ENCODE measurements at regions not wholly inside any gene's neighbourhood (a gene's known extent, or its start where the extent isn't known, plus 50 kb on each side); places are given as distances from the start of the nearest gene placed in this dataset.

DNA sequence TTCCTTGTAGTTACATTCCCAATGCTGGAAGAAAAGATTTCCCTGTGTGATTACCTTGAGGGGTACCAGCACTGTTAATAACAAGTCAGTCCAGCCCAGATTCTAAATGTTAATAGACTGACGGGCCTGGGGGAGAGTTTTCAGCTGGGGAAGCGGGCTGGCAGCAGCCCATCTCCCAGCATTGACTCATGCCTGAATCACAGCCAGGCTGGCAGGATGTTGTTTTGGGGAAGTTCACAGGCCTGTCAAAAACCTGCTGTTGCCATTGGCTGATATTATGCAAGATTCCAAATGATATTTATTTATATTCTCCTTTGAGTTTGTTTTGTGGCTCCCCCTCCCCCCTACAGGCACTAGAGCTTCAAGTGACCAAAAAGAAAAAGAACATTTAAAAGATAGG, 213.9 kb upstream of the CNR1 start:
- peak; percentile 90 for DNase-seq

DNA sequence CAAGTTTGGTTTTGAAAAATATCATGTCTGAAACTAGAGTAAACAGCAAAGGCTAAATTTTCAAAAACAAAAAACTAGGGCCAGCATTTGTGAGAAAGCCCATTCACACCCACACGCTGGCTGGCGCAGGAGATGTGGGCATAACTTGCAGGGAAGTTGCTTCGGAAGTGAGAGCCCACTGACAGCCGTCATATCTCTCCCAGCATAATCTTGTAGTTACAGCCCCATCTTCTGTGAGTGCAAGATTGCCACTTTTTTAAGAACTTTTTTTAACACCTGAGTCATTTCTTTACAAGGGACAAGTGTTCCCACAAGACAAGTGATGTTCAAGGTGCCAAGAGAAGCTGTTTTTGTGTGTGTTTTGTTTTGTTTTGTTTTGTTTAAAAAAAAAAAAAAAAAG, 212.5 kb upstream of the CNR1 start:
- no peak for DNase-seq

DNA sequence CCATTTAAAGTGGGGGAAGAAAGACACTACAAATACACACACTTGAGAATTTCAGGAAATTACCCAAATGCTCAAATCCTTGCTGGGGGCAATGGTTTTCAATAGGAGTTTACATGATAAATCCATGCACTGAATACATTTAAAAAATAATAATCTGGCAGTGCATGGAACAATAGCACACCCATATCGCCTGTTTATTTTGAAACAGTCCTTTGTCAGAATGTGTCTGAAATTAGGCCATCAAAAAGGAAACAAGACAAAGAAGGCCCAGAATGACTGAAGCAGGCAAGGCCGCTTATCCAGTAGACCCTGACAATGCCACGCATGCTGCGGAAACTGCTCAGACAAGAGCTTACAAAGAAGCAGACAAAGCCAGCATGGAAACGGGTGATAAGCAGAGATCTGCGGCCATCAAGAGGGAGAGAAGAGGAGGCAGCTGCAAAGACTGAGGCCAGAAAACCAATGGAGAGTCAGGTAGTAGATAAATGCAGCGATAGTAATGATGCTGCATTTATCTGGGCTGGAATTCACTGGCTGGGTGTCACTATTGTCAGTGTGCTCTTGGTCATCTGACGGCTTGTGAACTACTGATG, 211.9 kb upstream of the CNR1 start:
- DNase-seq = no peak

DNA sequence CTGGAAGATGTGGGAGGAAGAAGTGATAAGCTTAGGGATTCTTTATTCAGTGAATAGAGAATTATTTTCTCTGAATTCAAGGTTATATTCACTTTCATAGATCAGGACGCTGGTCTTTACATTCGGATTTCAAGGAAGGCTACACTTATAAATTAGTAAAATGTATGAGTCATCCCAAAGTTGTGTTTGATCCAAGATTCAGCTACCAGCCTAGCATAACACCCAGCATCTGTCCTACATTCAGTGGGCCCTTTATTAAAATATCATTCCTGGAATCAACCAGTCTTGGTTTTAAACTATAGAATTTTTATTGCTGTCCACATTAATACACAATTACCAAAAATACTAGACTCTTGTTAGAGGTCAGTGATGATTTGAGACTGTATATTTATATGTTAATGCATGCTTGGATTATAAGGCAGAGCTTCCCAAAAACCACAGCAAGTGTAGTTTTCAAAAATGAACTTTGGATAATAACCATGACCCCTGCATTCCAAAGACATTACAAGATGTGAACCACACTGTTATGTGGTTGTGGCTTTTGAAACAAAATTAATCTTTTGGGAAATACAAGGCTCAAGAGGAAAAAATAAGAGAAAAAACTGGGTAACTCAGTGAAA, 210.7 kb upstream of the CNR1 start:
- DNase-seq = peak; percentile 91

DNA sequence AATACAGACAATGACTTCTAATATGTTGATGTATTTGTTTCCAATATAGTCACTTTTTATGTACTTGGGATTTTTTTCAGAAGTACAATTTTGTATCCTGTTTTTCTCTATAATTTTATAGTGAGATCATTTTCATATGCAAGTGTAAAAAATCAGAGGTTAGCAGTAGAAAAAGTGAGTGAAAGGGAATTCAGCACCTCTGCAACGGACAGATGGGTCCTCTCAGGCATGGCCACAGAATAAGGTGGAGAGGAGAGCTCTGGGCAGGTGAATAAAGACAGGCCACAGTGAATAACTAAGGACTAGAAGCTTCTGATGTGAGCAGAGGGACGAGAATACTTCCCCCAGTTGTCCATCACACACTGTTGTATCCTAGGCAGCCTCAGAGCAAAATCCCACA, 210.1 kb upstream of the CNR1 start:
- no peak for DNase-seq

DNA sequence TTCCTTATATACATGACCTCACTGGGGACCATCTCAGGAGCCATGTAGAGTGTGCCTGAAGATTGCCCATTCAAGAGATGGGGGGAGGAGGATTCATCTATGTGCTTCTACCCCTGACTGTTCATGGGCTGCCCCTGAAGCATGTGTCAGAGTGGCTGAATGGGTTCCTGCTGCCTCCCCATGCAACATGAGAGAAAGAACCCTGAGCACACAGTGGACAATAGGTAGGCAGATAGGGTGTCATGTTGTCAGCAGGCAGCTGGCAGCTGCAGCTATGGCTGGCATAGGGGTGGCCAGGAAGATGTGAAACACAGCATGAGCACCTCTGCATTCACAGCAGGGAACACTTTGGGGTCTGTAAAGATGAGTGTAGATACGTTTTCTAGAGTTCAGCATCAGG, 208.4 kb upstream of the CNR1 start:
- no peak for DNase-seq

DNA sequence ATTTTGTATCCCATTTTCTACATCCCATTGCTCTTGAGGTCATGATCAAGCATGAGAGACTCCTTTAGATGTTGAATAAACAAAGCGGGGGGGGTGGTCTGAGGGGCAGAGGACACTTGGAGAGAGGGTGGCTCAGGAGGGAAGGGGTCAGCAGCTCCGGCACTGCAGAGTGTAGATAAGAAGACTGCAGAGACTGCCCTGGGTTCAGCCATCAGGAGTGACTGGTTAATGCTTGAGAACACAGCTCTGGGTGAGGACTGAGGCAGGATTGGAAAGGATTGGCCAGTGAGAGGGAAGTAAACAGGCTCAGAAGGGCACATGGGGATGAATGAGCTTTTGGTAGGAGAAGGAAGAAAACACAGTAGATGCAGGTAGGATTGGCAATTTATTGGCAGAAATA, 205.3 kb upstream of the CNR1 start:
- DNase-seq = no peak

DNA sequence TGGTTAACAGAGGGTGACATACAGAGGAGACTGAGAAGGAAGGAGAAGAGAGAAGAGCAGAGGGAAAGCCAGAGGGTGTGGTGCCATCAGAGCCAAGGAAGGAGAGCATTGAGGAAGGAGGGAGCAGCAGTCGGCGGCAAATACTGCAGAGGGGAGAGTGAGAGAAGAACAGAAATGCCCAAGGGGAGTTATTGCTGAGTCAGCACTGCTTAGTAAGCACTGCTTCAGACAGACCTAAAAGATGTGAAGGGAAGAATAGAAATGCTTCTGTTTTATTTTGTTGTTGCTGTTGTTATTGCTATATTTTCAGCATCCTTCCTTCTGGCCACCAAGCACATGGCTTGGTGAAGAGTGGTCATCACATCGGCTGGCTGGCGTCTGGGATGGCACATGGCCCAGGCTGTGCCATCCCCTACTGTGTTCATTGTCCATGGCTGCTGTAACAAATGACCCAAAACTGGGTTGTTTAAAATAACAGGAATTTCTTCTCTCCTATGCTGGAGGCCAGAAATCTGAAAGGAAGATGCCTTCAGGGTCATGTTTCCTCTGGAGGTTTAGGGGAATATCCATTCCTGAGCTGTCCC, 204.1 kb upstream of the CNR1 start:
- no peak for DNase-seq

DNA sequence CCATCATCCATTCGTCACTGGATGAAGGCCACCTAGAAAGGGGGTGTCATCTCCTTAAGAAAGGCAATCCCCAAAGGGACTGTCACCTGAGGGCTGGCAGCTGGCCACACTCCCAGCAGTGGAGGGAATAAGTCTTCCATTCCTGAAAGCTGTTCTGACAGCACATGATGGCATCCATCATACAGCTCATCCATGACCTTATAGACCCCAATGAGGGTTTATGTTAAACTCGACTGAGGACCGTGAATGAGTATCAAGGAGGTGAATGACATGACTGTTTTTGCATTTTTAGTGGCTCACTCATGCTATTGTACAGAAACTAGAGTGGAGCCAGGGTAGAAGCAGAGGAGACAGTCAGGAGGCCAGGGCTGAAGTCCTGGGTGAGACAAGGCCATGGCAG, 203.1 kb upstream of the CNR1 start:
- DNase-seq = no peak

DNA sequence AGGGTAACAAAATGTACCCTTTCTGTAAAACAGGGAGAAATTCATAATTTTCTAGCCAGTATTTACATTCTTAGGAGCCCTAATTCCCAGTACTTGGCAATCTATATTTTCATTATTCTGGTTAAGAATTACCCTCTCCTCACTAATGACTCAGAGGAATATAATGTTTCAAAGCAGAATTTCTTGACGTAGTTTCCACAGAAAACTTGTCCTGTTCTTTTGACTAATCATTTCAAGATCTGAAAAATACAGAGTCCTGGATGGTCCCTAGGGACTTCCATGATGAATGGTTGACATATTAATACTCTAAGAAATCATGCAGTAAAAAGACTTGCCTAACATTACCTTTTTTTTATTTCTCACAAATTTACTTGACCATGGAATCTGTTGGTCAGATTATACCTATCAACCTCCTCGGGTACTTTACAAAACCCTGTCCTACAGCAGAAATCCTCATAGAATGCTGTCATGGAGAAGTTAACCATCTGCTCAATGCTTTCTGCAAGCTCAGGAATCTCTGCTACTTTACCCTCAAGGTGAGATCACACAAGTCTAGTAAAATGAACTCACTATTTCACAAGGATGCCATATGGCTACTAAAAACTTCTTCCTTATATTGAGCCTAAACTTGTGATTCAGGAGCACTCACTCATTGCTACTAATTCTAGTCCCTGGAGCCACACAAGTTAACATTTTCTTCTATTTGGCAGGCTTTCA, 202.1 kb upstream of the CNR1 start:
- DNase-seq = peak; percentile 80

DNA sequence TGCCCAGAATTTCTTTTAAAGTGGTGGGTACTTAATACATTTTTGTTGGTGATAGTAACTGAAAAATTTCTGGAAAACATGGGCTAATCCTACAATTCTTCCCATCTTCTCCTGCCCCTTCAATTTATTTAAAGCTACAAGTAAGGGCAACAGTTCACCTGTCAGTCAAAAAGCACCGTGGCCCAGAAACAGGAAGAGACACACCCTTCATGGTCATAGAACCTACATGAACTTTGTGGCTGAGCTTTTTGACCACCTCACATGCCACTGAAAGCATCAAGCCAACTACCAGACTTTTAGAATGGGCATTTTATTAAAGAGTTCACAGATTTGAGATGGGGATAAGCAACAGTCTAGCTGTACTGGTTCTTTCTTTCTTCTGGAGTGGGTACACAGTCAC, 201.1 kb upstream of the CNR1 start:
- no peak for DNase-seq

DNA sequence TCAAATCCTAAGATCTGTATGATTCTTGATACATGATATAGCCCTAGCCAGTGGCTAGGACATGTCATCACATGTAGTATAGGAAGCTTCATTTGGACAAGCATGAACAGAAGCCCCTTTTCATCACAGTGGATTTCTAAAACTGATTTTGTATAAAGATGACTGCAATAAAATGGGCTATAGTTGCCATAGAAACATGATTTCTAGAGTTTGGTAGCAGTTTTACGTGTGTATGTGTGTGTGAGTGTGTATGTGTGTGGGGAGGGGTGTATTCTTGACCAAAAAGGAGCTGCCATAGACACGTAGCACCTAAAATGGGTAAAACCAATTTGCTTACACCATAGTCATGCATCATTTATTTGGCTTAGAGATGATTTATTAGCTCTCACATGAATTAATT, 200.5 kb upstream of the CNR1 start:
- DNase-seq = no peak

DNA sequence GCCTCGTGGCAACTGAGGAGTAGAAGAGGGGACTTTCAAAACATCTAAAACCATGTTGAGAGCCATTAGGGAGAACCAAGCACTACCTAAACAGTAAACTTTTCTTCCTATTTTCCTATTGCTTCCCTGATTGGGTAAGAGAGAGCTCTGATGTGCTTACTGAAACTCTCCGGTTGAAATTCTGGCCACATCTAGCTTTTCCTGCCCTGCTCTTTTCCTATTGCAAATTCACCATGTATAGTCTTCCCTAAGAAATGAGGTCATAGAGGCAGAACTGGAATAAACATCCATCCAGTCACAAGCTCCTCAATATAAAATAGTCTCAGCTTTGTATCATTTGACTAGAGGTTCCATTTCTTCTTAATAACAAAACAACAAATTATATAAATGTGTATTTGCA, 199.5 kb upstream of the CNR1 start:
- no peak for DNase-seq

DNA sequence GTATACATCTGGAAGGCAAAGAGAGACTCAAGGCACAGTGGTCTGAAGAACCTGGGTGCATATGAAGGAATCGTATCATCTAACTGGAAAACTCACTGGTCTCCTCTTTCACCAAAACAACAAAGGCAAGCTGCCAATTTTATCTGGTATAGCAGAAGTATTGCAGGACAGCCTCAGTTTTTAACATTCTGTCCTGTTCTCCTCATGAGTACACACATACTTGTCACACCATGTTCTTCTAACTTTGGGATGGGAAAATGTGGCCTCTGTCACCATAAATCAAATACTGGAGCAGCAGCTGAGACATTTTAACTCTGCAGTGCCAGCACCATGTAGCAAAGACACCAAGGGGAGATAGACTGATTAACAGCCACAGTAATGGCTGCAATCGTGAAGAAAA, 199.1 kb upstream of the CNR1 start:
- no peak for DNase-seq

DNA sequence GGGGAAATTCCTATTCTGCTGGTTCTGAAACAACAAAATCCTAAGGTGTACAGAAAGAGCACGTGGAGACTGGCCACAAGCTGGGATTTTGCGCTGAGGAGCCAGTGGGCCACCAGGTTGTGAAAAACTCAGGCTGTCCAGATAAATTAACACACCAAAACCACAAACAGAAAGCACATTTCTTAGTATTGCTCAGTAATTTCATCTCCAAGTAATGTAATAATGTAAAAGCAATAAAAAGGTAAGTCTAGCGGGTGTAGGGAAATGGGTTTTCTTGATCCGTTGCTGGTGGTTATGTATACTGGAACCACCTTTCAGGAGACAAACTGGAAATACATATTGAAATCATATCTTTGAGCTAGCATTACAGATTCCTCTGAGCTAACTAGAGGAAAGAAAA, 195.6 kb upstream of the CNR1 start:
- no peak for DNase-seq

DNA sequence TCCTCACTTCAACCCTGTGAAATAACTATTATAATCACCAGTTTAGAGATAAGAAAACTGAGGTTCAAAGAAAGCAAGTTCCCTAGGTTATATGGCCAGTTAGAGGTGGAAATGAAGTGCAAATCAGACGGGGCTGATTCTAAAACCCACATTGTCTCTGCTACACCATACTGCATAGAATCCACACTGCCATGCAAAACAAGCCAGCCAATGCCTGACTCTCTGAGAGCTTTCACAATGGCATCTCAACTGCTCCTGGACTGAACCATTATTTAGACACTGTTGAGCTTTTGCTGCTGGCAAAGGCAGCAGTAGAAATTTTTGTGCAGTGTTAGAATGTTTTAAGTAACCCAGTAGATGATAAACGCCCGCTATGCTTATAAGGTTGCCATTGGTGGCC, 195.2 kb upstream of the CNR1 start:
- DNase-seq = no peak

DNA sequence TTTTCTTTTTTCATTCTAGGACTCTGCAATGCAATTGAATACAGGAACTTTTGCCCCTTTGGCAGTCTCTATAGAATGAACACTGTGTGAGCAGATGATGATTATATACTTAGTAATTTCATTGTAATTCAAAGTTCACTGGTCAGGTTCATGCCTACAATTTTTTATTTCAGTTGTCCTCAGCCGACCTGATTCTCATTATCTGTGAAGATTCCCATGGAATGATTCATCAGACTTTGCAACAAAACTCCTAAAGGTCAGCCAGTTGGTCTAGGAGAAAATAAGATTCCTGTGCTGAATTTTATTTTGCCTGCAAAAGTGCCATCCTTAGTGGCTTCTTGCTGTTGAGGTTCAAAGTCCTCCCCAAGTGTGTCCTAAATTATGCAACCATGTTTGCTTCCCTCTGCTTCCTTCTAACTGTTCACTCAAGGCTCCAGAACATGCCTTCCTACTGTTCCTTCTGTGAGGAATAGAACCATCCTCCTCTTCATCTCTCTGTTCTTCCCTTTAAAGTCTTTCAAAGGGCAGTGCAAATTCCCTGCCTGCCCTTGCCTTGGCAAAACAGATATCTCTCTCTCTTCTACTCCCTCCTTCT, 194.2 kb upstream of the CNR1 start:
- peak; percentile 91 for DNase-seq

DNA sequence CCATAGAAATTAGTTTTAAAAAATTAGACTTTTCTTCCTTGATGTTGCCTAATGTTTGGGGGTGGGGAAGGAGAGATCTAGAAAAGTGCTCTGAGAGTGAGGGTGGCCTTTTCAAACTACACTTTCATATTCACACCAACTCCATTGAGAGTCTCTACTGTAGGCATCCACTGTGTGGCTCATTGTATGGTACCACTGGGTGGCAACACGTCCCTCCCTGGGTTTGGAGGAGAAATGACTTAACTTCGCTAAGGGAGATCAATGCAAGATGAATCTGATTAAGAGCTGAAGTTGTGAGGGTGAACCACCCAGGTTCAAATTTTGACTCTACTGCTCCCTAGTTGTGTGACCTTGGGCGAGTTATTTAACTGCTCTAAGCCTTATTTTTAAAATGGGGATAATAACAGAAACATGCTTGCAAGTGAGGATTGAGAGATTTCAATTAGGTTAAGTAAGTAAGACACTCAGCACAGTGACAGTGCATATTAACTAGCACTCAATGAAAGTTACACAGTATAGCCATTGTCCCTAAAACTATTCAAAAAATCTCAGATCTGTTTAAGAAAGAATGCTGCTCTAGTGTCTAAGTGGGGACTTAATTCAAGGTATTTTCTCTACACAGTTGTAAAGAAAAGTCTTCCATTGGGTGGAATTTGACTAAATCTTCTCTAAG, 193.5 kb upstream of the CNR1 start:
- DNase-seq = peak; percentile 19

DNA sequence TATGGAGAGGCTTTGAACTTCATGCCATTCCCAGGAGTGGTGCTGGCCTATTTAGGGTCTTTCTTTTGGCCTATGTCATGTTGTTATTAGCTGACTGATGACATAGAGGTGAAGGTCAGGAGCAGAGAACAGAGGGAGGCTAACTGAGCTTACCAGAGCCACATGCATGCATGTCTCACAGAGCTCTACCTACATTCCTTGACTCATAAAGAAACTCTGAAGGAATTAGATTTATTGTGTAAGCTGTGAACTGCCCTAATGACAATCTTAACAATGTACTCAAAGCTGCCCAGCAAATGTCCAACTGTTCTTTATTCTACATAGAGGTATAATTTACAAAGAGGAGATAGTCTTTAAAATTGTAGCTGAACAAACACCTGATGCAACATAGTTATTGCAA, 192.7 kb upstream of the CNR1 start:
- peak; percentile 48 for DNase-seq

DNA sequence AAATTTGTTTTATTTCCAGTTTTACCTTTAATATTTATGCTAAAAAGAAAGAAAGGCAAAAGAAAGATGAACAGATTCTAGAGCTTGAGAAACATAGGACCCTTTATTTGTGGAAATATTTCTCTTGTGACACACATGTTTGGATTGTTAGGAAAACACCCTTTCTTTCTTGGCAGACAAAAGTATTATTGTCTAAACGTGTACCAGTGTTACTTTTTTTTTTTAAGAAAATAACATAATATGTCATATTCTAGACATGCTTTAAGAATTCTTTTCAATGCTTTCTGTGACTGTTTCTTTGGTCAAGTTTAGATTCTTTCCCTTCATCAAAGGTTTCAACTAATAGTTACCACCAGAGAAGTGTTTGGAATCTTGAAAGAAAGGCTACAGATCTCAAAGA, 183.4 kb upstream of the CNR1 start:
- no peak for DNase-seq

DNA sequence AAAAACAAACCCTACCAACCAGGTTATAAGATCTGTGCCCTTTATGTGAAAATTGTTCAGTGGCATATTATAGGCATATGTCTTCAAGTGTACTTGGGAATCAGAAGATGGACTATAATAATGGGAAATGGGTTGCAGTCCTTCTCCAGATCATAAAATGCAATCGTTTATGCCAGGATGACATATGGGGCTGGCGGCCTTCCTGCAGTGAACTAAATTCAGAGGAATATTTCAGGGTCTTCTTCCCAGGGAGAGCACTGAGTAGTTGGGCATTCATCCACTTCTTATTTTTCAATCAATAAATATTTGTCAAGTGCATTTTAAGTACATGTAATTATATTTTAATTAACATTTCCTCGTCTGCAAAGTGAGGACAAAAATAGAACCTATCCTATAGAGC, 176.2 kb upstream of the CNR1 start:
- DNase-seq = no peak

DNA sequence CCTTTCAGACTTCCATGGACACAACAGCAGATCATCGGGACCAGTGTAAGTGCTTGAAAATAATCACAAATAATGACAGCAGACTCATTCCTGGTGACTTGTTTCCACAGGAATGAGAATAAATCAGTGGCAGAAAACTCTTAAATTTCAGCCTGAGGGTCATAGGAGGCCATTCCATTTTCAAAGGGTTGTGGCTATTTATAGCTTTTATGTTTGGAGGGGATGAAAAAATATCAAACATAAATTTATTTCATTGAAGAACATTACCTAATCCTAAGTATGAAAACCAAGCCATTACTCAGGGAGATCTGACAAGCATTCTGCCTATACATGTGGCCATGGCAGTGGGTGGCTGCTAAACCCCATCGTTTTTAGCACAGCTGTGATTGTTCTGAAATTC, 173.6 kb upstream of the CNR1 start:
- DNase-seq = peak; percentile 14

DNA sequence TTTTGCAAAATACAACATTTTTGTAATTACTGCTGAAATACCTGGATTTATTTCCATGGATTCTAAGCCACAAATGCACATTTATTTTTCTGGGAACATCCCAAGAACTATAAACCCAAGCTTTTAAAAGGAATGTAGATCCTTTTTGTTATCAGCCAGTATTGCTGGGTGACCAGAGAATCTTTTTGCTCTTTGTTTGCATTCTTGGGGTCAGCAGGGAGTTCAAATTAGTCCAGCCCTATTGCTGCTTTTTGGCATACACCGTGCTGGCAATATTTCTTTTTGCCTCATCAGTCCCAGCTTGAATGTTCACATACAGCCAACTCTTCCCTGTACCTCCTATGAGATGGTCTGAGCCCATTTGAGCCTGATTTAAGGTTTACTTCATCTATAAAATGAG, 155.2 kb upstream of the CNR1 start:
- DNase-seq = no peak

Data from EL (cell line).